NT2/D1 (cell line): ENCODE measurements at regions not wholly inside any gene's neighbourhood (a gene's known extent, or its start where the extent isn't known, plus 50 kb on each side); places are given as distances from the start of the nearest gene placed in this dataset.

Experiments used
- SUZ12 ChIP-seq: IDR thresholded peaks from 2 replicates; pipeline ENCODE4 v1.6.1; 2011; ENCODE audit not compliant: insufficient read length, insufficient read depth; ENCODE audit errors: extremely low read depth
- YY1 ChIP-seq: IDR thresholded peaks from 2 replicates; pipeline ENCODE4 v1.6.1; 2011; ENCODE audit not compliant: insufficient read length, insufficient read depth
- ZNF274 ChIP-seq: IDR thresholded peaks from 2 replicates; pipeline ENCODE4 v1.6.1; 2011; ENCODE audit warnings: mild to moderate bottlenecking, low read depth, low read length

GRCh38 chr17:73835605-73836004 lies 191.4 kb upstream of the SDK2 start:
- TF ChIP-seq ZNF274 (no peak), SUZ12 (no peak), YY1 (no peak)
